Tibial nerve (tissue), 4 donors: ENCODE measurements at regions not wholly inside any gene's neighbourhood (a gene's known extent, or its start where the extent isn't known, plus 50 kb on each side); places are given as distances from the start of the nearest gene placed in this dataset.

Experiments used
- CTCF ChIP-seq, 5 experiments: fragments of 200-600 bp in 3 of 5; fragments of 450-650 bp in 2 of 5; sonication (generic) in 3 of 5; IDR thresholded peaks; one replicate each; pipeline ENCODE4 v1.5.1; 2016 to 2019; ENCODE audit warnings: antibody characterized with exemption in 5 of 5, mild to moderate bottlenecking in 3 of 5, moderate library complexity in 2 of 5
- EP300 ChIP-seq, 2 donors: sonication (generic); formaldehyde crosslinking; IDR thresholded peaks; one replicate each; pipeline ENCODE4 v1.6.1; 2017; ENCODE audit warnings: antibody characterized with exemption in 2 of 2, mild to moderate bottlenecking in 1 of 2
- POLR2A ChIP-seq, 2 donors: fragments of 450-650 bp; IDR thresholded peaks; one replicate each; pipeline ENCODE4 v1.6.1; 2017; ENCODE audit warnings: antibody characterized with exemption in 2 of 2, mild to moderate bottlenecking in 2 of 2, moderate library complexity in 2 of 2

- TF ChIP-seq CTCF (IDR thresholded peaks at IDR 0.05) (no peak), POLR2A (IDR thresholded peaks at IDR 0.05) (no peak), EP300 (IDR thresholded peaks at IDR 0.05) (no peak)
These were observed 564.8 kb downstream of the MIAT start for GRCh38 chr22:27222178-27222577.
